AG09309 (cell line): ENCODE measurements at regions not wholly inside any gene's neighbourhood (a gene's known extent, or its start where the extent isn't known, plus 50 kb on each side); places are given as distances from the start of the nearest gene placed in this dataset.
"Not testable (repeated sequence)": the region's sequence is repeated elsewhere in the genome, so short reads cannot be mapped to it uniquely, and the experiment has no call there.

Experiments used
- DNase-seq: peaks from one replicate; pipeline ENCODE4 v3.0.0-alpha.2; 2010; ENCODE audit warnings: low read depth
- H3K4me3 ChIP-seq: 2 replicates; pipeline ENCODE4 v1.5.1; 2011; ENCODE audit warnings: mild to moderate bottlenecking, low read depth, low read length, moderate library complexity; ENCODE audit not compliant: control insufficient read depth
- CTCF ChIP-seq: IDR thresholded peaks from 2 replicates; pipeline ENCODE4 v1.5.1; 2011; ENCODE audit warnings: mild to moderate bottlenecking, low read depth, low read length, inconsistent platforms; ENCODE audit not compliant: insufficient read depth, control insufficient read depth; ENCODE audit errors: missing control alignments

GRCh38 chr2:11877764-11878163, 131.3 kb downstream of the LPIN1 start:
- H3K4me3 ChIP-seq: no peak overlapping the region
- DNase-seq: no peak
- TF ChIP-seq CTCF: no peak

- DNase-seq, H3K4me3 ChIP-seq: not testable (repeated sequence)
Measured at GRCh38 chr2:11885253-11885652, 138.8 kb downstream of the LPIN1 start.

GRCh38 chr2:11886899-11887298, 140.5 kb downstream of the LPIN1 start:
- DNase-seq, H3K4me3 ChIP-seq: not testable (repeated sequence)

GRCh38 chr2:11889101-11889850, 142.8 kb downstream of the LPIN1 start:
- DNase-seq: no peak
- no peak for TF ChIP-seq CTCF

GRCh38 chr2:11889854-11890253, 143.4 kb downstream of the LPIN1 start:
- H3K4me3 ChIP-seq: no peak overlapping the region
- DNase-seq: no peak
- no peak for TF ChIP-seq CTCF

More at GRCh38 chr2:11889101-11889850, 142.8 kb downstream of the LPIN1 start:
- H3K4me3 ChIP-seq: no peak overlapping the region

- H3K4me3 ChIP-seq: no peak overlapping the region
- no peak for TF ChIP-seq CTCF
- DNase-seq: no peak
Measured at GRCh38 chr2:11891028-11891427, 144.6 kb downstream of the LPIN1 start.

GRCh38 chr2:11891671-11892440, 145.4 kb downstream of the LPIN1 start:
- no peak for TF ChIP-seq CTCF
- no peak overlapping the region for H3K4me3 ChIP-seq
- no peak for DNase-seq

- DNase-seq: no peak
- TF ChIP-seq CTCF: no peak
- no peak overlapping the region for H3K4me3 ChIP-seq
Measured at GRCh38 chr2:11896386-11896785, 150.0 kb downstream of the LPIN1 start.
